Dermis blood vessel endothelial cell (primary cell): ENCODE measurements at regions not wholly inside any gene's neighbourhood (a gene's known extent, or its start where the extent isn't known, plus 50 kb on each side); places are given as distances from the start of the nearest gene placed in this dataset.

ENCODE experiments used
- DNase-seq: peaks from one replicate; pipeline ENCODE4 v3.0.0; 2010

- DNase-seq, result no peak
Observed at GRCh38 chr2:133773854-133774653, 205.8 kb upstream of the NCKAP5 start.

- DNase-seq, result no peak
Observed at GRCh38 chr2:133774654-133775015, 206.4 kb upstream of the NCKAP5 start.

- no peak for DNase-seq
Observed at GRCh38 chr2:133776936-133777573, 208.8 kb upstream of the NCKAP5 start.

GRCh38 chr2:133777574-133777960, 209.3 kb upstream of the NCKAP5 start:
- no peak for DNase-seq

- DNase-seq, result peak; percentile 90
Observed at GRCh38 chr2:133780099-133780996, 212.1 kb upstream of the NCKAP5 start.

- DNase-seq, result no peak
Observed at GRCh38 chr2:133780997-133781513, 212.8 kb upstream of the NCKAP5 start.

GRCh38 chr2:133787207-133787606, 218.9 kb upstream of the NCKAP5 start:
- peak; percentile 10 for DNase-seq

GRCh38 chr2:133787651-133788050, 219.4 kb upstream of the NCKAP5 start:
- no peak for DNase-seq

- DNase-seq, result no peak
Observed at GRCh38 chr2:133788386-133788785, 220.1 kb upstream of the NCKAP5 start.

- no peak for DNase-seq
Observed at GRCh38 chr2:133789743-133790142, 221.5 kb upstream of the NCKAP5 start.

GRCh38 chr2:133790711-133791110, 222.4 kb upstream of the NCKAP5 start:
- DNase-seq, result peak; percentile 21

- DNase-seq, result peak; percentile 68
Observed at GRCh38 chr2:133791191-133791590, 222.9 kb upstream of the NCKAP5 start.

- DNase-seq, result no peak
Observed at GRCh38 chr2:133792223-133792622, 224.0 kb upstream of the NCKAP5 start.

- DNase-seq, result no peak
Observed at GRCh38 chr2:133794114-133794513, 225.9 kb upstream of the NCKAP5 start.

- DNase-seq, result no peak
Observed at GRCh38 chr2:133801946-133802345, 233.7 kb upstream of the NCKAP5 start.

- no peak for DNase-seq
Observed at GRCh38 chr2:133802409-133803039, 234.3 kb upstream of the NCKAP5 start.

- no peak for DNase-seq
Observed at GRCh38 chr2:133806564-133806963, 238.3 kb upstream of the NCKAP5 start.

GRCh38 chr2:133809485-133809884, 241.2 kb upstream of the NCKAP5 start:
- no peak for DNase-seq

GRCh38 chr2:133810559-133810958, 242.3 kb upstream of the NCKAP5 start:
- no peak for DNase-seq

- DNase-seq, result no peak
Observed at GRCh38 chr2:133811409-133812125, 243.3 kb upstream of the NCKAP5 start.

- peak; percentile 78 for DNase-seq
Observed at GRCh38 chr2:133812826-133813617, 244.8 kb upstream of the NCKAP5 start.
